GM19239 (cell line): ENCODE measurements at regions not wholly inside any gene's neighbourhood (a gene's known extent, or its start where the extent isn't known, plus 50 kb on each side); places are given as distances from the start of the nearest gene placed in this dataset.

ENCODE experiments used
- DNase-seq: peaks from one replicate; pipeline ENCODE4 v3.0.0; 2011; ENCODE audit warnings: low spot score; ENCODE audit not compliant: insufficient read length
- FAIRE-seq: peaks from 2 replicates; lab custom pipeline; 2011; peaks lifted over from hg19 to GRCh38; lab: Jason Lieb, UNC

DNA sequence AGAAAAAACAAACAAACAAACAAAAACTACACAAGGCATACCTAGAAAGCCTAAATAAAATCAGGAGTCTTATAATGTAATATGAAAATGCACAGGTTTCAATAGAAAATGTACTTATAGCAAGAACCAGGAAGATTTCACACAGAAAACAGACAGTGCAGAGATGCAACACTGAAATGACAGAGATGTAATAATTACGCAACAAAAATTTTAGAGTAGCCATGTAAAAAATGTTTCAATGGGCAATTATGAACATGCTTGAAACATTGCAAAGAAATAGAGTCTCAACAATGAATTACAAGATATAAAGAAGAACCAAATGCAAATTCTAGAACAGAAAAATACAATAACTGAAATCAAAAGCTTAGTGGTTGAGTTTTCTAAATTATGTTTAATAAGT is 405.9 kb downstream of the PLK2 start:
- FAIRE-seq (no peak), DNase-seq (no peak)

- FAIRE-seq (no peak), DNase-seq (no peak)
Observed at GRCh38 chr5:58048954-58049353, 410.9 kb downstream of the PLK2 start.

GRCh38 chr5:58048185-58048925 is 411.5 kb downstream of the PLK2 start:
- FAIRE-seq (no peak), DNase-seq (no peak)

DNA sequence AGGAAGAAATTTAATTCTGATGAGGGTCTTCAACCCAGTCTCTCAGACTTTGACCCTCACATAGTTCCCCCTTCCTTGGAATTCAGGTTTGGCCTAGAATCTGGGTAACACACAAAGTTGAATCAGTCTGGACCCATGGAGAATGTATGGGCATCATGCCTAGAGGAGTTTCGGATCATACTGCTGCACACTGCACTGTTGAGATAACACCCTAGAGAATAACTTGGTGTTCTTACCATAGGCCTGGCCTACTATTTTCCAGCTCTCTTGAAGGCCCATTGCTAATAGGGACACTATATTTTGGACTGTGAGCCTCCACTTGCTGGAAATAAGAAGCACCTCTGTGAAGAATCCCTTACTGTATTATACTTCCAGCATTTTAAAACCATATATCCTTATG is 413.5 kb downstream of the PLK2 start:
- FAIRE-seq: no peak

GRCh38 chr5:58044166-58044565 is 415.7 kb downstream of the PLK2 start:
- DNase-seq (no peak), FAIRE-seq (no peak)

More for the DNA sequence above, 413.5 kb downstream of the PLK2 start:
- no peak for DNase-seq

- FAIRE-seq (no peak), DNase-seq (no peak)
Observed at GRCh38 chr5:58043032-58043945, 416.6 kb downstream of the PLK2 start.

GRCh38 chr5:58041884-58042283 is 418.0 kb downstream of the PLK2 start:
- no peak for FAIRE-seq
- DNase-seq: no peak

DNA sequence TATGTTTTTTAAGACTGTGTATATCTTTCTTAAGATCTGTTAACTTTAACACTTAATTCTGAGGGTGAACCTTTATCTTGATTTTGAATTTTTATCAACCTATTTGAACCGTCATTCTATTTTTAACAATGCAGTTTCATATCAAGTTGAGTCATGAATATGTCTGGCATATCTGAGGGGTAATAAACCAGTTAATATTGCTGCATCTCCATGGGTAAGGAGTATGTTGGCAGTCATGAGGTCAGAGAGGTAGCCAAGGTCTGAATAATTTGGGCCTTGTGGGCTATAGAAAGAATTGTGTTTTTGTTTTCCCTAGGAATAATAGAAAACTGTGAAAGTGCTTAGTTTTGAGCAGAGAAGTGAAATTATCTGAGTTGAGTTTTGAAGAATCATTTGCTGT is 419.0 kb downstream of the PLK2 start:
- FAIRE-seq (no peak), DNase-seq (no peak)

DNA sequence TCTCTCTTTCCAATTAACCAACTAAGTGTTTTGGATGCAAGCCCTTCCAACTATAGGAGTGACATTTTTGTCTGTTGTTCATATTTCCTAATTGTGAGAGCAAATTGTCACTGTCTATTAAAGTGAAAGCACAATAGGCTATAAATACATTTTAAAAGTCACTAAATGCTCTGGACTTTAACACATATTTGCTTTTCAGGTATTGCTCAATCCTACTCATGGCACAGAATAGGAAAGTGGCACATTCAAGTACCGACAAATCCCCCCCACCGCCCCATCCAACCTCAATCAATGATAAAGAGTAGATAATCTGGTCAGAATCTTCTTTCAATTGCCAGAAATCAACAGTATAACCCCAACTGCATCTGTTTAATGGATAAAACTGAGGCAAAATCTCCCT is 419.8 kb downstream of the PLK2 start:
- DNase-seq (no peak), FAIRE-seq (no peak)

DNA sequence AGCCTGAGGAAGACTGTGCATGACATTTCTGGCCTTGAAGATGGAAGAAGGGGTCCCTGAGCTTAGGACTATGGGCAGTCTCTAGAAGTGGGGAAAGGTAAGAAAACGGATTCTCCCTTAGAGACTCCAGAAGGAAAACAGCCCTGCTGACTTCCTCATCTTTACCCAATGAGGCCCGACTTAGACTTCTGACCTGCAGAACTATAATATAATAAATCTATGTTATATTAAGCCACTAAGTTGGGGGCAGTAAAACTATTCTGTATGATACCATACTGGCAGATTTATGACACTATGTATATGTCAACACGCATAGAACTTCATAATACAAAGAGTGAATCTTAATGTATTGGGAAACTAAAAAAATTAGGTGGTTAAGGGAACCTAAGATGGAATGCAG is 422.0 kb downstream of the PLK2 start:
- no peak for DNase-seq
- FAIRE-seq: no peak

DNA sequence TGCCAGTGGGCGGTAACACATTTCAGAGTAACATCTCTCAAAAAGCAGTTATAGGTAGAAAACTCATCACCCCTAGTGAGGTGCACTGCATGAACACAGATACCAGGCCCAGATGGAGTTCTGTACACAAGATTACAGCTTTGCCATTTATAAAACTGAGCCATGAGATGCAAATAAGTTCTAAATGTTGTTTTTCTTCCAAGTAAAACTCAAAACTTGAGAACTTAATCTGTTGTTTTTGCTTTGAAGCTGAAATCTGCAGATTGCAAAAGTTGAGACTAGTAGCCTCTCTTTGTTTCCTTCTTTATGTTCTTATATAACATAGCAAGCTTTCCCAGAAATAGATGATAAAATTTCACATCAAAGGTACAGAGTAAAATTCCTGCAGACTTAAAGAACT is 434.1 kb downstream of the PLK2 start:
- DNase-seq: no peak
- no peak for FAIRE-seq

DNA sequence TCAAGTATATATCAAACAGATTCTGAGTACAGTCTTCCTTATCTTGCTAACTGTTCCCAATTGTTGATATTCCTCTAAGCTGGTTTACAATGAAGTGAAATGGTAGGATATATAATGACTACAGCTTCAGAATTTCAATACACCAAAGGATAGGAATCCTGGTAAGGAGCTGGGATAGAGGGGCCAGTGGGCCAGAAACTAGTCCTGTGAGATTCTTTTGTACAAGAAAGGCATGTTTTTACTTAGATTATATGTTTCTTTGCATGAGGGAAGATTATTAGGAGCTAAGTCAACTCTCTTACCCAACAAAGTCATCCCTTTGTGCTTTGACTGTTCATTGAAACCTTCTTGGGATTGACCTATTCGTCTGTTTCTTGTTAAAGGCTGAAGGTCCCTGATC is 435.7 kb downstream of the PLK2 start:
- DNase-seq (no peak), FAIRE-seq (no peak)

DNA sequence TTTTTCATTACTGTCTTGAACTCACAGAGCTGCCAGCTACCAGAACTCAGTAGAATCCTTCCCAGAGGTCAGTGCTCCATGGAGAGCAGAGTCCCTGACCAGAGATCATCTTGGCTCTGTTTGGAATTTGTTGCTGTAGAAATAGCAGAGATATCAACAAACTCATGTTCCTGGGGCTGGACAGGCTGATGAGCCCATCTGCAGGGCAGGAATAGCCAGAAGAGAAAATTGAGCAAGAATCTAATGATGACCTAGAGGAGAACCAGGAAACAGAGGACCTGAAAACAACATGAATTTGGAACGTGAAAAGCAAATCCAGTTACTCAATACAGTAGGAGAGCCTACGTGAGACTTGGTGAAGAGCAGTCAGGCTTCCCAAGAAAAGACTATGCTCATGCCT is 437.8 kb downstream of the PLK2 start:
- no peak for FAIRE-seq
- no peak for DNase-seq

- FAIRE-seq (no peak), DNase-seq (no peak)
Observed at GRCh38 chr5:58021466-58021865, 438.4 kb downstream of the PLK2 start.

GRCh38 chr5:58019614-58020013 is 440.3 kb downstream of the PLK2 start:
- DNase-seq (no peak), FAIRE-seq (no peak)

- DNase-seq (no peak), FAIRE-seq (no peak)
Observed at GRCh38 chr5:58018016-58018415, 441.9 kb downstream of the PLK2 start.

- FAIRE-seq (no peak), DNase-seq (no peak)
Observed at GRCh38 chr5:58016877-58017276, 443.0 kb downstream of the PLK2 start.

GRCh38 chr5:58016358-58016757 is 443.5 kb downstream of the PLK2 start:
- DNase-seq: no peak
- FAIRE-seq: no peak

DNA sequence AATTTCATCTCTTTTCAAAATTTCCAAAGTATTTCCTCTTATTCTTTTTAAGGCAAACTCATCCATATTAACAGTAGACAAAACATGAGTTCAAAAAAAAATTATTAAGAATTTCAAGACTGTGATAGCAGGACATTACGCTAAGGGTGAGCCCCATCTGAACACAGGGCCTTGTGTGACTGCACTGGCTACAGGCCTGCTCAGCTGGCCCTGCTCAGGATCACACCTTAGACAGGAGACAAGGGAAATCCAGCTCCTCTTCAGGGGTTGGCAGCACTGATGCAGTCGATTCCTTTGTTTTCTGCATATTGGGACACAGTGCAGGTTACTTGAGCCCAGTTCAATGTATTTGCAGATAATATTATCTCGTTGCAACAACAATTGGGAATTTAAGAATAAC is 444.7 kb downstream of the PLK2 start:
- no peak for DNase-seq
- FAIRE-seq: no peak

- FAIRE-seq: no peak
- DNase-seq: no peak
Observed at GRCh38 chr5:58013542-58014258, 446.2 kb downstream of the PLK2 start.

- DNase-seq (no peak), FAIRE-seq (no peak)
Observed at GRCh38 chr5:58012801-58013315, 447.0 kb downstream of the PLK2 start.
